ENCODE measurements at regions not wholly inside any gene's neighbourhood (a gene's known extent, or its start where the extent isn't known, plus 50 kb on each side); places are given as distances from the start of the nearest gene placed in this dataset.
"Not testable (repeated sequence)": the region's sequence is repeated elsewhere in the genome, so short reads cannot be mapped to it uniquely, and the experiment has no call there.

DNA sequence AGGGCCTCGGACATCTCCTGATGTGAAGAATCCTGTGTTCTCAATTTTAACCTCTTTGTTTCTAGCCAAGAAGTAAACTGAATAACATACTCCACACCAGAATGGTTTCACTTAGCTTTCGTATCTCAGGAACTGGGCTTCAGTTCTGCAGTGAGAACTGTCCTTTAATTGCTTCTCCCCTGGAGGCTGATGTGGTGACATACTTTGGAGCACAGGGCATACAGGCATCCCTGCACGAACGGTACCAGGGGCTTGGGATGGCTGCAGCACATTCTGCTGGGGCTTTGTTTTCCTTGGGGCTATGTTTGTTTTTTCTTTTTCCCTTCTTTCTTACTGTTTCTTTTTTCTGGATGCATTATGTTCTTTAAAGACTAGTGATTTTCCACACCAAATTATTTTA, 230.5 kb downstream of the TM9SF2 start:
- no peak for DNase-seq

DNA sequence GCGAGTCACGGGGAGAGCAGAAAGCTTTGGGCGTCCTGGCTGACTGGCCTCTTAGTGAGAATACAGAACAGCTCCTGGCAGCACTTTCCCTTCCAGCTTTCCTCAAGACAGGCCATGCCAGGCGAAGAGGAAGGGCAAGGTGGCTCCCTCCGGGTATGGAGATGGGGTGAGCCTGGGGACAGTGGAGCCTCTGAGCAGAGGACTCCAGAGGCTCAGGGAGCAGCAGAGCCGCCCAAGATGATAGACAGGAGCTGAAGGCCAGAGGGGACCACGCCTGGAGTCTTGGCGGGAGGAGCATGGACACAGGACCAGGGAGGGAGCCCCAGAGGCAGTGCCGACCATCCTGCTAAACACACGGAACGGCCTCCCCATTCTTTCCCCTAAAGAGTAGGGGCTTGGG, 229.1 kb downstream of the TM9SF2 start:
- DNase-seq: no peak

DNA sequence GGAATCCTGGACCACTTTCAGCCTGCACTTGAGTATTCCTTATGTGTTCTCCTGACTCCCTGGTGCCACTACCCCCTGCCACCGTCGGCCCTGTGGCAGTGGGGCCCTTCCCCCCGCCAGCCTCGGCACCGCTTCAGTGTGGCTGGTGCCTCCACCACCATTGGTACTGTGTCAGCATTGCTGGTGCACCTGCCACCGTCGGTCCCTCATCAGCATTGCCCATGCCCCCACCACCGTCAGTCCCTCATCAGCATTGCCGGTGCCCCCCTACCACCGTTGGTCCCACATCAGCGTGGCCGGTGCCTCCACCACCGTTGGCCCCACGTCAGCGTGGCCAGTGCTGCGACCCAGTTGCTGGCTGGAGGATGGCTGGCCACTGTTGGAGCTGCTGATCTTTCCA, 228.5 kb downstream of the TM9SF2 start:
- DNase-seq: no peak

DNA sequence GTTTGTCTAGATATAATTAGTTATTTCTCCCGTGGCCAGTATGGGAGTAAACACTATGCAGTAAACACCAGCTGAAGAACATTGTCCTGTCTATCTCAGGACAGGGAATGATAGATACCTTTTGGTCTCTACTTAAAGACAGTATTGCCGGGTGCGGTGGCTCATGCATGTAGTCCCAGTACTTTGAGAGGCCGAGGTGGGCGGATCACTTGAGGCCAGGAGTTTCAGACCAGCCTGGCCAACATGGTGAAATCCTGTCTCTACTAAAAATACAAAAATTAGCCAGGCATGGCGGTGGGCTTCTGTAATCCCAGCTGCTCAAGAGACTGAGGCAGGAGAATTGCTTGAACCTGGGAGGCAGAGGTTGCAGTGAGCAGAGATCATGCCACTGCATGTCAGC, 226.4 kb downstream of the TM9SF2 start:
- not testable (repeated sequence) for DNase-seq

DNA sequence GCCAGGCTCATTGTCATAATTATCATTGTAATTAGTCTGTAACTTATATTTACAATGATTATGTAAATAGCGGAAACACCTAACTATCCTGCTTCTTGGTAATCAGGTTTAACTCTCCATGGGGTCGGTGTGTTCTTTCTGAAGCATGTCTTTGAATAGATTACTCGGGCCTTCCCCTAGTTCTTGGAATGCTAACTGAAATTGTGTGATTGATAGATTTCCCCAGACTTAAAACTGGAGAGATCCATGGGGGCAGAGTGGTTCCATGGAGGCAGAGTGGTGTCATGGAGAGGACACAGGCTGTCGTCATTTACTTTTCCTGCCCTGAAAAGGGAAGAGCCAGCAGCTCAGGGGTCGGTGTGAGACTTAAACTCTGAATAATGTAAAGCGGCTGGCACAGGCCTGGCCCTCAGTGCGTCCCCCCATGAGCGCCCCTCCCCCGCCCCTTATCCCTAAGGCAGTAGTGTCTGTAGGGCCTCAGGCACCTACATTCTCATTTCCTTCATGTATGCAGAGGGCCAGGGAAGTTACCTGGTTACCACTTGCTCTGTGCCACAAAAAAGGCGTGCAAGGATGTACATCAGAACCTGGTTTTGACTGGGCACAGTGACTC, 225.1 kb downstream of the TM9SF2 start:
- DNase-seq: no peak

DNA sequence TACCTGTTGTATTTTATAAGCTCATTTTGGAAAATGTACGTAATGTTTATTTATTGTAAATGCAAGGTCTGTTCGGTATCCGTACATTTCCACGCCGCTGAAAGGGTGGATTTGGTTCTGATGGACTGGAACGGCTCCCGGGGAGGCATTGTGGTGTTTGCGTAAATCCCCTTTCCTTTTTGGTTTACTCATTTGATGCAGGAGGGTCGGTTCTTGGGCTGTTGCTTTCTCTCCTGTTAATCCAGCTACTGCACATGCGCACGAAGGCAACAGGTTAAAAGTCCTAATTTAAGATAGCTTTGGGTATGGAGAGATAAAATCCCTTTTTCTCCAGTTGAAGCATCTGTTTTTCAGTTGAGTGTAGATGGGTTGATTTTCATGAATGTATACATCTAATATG, 224.4 kb downstream of the TM9SF2 start:
- no peak for DNase-seq

DNA sequence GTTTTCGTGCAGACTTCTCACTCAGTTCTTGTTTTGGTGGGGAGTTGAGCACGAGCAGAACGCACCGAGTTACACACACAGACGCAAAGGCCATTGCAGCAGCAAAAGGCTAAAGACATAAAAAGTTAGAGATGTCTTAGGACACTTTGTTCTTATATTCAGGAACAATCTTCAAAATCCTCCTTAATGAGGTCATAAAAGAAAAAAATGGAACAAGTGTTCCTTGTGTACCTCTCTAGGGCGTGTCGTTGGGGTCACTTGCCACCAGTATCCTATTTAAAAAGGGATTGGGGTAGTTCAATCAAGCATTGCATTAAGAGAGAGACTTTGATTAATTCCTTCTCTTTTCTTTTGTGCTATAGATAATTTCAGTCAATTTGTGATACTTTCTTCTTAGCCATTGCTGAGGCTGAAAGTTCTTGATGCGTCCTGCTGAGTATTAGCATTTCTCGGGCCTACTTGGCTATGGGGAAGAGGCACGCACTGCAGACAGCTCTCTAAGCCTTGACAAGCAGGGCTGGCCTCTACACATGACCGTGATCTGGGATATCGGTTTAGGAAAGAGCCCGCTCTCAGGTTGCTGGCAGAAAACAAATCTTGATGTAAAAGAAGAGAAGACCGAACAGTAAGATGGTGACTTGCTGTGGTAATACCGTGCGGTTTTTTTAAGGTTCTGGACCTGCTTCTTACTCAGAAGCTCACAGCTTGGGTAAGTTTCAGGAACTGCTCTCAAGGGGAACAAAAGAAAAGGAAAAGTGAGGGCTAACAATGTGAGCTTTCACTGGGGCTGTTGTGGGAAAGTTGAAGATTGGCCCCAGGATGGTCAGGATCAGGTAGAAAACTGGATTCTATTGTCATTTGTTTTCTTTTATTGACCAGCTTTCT, 223.6 kb downstream of the TM9SF2 start:
- DNase-seq: no peak

DNA sequence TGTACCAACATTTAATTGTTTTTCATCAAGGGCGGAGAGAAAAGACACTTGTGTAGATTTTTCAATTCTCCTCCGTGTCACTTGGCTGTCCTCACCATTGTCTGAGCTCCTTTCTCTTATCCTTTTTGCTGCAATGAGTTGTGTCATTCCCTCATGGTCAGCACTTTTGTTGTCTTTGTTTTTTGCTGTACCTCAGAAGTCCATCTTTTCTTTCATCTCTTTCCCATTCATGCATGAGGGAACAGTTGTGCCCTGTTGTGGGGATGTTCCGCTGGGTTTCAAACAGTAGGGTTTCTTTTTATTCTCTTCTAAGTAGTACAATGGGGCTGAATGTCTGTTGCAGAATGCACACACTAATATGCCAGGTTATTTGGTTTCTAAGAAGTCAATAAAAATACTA, 222.6 kb downstream of the TM9SF2 start:
- DNase-seq: no peak

DNA sequence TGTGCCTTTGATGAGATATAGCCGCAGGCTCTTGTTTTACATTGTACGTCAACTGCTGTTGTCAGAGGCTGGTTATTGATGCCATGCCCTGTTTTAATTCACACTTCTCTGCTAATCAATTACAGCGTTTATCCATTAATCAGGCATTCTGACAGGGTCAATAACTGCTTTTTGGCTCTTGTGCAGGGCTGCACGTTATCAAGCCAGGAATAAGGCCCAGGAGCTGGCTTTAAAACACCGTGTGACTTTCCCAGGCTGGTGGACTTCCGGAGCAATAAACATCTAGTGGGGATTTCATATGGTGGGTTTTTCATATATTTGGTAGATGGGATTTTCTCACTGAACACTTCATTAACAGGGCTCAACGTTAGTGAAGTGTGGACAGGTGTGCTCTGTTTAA, 221.7 kb downstream of the TM9SF2 start:
- no peak for DNase-seq

DNA sequence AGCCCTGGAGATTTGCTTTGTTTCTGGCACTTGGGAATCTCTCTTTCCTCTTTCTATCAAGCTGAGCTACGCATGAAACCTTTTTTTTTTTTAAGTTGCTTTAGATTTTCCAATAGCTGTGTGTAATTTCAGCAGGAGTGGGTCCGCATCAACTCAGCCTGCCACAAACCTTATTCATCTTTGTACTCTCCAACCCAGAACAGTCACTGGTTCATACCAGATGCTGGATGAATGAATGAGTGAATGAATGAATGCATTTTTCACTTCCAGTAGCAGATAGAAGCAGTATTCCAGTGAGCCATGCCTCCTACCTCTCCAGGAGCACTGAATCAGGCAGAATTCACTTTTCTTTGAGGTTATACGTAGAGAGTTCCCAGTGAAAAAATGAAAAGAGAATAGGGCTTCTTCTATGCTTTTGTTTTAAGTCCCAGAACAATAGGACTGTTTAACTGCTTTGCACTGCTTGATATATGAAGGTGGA, 221.1 kb downstream of the TM9SF2 start:
- DNase-seq: no peak

DNA sequence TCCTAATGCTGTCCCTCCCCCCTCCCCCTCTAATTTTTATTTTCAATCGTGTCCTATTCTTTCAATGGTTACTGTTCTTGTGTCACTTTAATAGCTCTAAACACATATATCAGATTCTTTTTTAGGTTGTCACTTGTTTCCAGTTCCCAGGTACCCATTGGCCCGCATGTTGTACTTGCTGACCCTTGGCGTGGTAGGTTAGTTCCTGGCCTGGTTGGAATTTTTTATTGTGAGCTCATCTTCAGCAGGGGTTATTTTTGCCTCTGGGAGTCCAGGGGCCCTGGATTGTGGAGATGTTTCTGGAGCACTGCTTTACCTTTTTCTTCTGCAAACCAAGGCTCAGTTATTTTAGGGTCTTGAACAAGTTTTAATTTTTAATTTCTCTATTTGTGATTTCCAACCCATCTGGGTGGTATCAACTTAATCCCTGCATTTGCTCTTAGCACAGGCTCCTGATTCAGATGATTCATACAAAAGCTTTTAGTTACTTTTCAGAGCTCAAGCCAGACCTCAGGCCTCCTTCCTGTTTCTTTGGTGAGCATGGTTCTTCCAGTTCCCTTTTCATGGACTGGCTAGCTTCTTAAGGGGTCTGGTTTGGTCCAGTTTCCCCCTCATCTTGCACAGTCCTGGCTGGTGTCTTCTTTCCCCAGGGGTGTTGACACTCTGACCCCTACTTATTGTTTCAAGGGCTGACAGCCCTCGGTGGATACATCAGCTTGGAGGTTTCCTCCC, 220.5 kb downstream of the TM9SF2 start:
- no peak for DNase-seq

DNA sequence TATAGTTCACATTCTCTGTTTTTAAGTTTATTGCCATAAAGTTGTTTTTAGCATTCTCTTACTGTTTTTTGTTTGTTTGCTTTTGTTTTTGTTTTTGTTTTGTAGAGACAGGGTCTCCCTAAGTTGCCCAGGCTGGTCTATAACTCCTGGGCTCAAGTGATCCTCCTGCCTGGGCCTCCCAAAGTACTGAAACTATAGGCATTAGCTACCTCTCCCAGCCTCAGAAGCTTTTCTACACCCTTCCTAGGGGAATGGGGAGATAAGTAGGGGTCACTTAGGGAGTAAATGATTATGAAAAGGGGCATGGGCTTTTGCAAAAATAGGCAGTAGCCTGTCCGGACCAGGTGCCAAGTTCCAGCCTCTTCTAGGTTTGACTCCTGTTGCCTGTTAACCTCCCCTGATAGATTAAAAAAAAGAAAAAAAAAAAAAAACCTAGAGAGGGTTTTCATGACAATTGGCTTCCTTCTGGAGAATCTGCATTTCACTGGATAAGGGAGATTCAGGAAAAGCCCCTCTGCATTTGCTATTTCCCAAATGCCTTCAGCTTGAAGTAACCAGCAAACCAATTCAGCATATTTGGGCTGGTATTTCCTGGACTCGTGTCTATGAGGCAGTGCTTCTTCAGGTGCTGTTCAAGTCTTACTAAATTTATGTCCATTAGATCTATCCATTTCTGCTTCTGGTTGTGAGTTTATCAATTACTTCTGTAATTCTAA, 216.8 kb downstream of the TM9SF2 start:
- DNase-seq: no peak

DNA sequence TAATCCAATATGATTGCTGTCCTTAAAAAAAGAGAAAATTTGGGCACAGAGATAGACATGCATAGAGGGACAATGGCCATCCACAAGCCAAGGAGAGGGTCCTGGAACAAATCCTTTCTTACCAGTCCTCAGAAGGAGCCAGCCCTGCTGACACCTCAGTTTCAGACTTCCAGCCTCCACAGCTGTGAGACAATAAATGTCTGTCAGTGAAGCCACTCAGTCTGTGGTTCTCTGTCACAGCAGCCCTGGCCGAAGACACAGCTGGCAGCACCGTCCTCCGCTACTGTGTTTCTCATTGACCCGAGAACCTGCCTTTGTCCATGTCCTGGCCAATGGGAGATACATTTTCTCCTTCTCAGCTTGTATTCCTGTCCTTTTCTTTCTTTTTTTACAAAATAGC, 207.9 kb downstream of the TM9SF2 start:
- no peak for DNase-seq

DNA sequence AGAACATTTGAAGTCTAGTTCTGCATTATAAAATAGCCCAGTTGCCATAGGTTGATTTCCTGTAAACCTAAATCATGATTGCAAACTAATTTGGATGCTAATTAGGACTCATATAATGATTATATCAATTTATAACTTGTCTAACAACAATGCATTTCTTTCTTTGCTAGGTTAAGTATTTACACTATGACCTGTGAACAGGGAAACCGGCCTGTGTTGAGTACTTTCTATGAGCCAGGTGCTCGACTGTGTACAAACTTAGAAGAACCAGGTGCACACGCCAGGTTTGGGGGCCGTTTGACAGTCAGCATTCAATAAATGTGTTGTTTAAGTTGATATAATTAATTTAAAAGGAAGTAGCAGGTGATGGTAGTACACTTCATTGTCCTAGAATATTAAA, 203.1 kb downstream of the TM9SF2 start:
- DNase-seq: no peak

DNA sequence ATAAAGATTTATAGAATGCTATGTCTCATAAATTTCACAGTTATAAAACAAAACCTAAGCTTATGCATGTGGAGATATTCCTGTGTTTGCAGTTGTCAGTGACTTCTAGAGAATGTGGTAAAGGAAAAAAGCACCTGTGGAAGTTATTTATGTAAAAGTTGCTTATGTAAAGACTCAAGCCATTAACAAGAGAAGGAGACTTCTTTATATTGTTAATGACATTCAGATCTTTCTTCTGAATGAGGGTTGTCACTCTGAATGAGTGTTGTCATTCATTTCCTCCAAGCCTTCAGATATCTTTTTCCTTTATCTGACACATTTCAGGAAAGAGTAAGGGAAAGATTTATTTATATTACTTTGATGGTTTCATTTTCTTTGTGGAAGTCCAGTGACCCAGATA, 202.6 kb downstream of the TM9SF2 start:
- DNase-seq: no peak

DNA sequence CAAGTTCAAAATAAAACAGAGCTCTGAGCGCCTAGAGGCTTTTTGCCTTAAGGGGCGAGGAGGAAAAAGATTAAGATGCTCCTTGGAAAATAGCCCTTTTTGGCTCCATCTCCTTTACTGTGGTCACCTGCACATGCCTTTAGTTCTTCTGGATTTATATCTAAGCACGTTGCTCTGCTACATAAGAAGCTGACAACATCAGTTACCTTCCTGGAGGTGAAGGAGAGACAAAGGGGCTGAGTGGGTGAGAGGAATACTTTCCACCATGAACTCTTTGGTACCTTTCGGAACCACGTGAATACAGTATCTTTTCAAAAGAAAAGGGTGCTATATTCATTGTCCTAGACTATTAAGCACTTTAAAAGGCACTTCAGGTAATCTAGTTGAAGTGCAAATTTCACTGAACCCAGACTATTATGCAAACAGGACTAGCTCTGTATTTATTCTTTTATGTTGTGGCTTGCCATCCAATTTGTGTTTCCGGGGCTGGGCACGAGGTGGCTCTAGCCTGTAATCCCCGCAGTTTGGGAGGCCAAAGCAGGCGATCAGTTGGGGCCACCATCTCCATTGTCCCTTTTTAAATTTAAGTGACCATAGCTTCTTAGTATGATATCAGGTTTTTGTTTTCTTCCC, 201.5 kb downstream of the TM9SF2 start:
- DNase-seq: no peak

DNA sequence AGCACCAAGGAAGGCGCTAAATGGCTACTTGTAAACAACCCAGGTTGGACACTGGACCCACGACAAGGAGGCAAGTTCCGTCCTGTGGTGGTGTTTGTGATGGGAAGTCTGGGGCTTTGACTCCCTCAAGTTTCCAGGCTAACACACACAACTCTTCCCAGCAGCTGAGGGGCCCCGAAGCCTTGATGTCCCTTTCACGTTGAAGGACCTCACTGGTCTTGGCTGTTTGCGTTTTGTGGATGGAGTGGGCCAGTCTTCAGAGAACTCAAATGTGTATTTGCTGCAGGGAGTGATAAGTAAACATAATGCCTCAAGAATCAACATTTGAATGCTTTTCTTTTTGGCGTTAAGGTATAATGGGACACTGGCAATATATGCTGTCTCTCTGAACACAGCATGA, 199.2 kb downstream of the TM9SF2 start:
- no peak for DNase-seq

DNA sequence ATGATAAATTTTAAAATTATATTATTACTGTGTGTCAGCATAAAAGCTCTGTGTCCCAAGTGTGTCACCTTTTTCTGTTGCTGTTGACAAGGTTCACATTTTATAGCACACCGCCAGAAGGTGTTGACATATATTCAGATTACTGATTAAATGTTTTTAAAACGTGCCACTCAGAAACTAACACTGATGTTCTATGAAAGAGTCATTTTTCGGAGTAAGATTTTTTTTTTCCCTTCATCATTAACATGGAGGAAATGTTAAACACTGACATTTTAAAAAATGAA, 197.5 kb downstream of the TM9SF2 start:
- DNase-seq: no peak

DNA sequence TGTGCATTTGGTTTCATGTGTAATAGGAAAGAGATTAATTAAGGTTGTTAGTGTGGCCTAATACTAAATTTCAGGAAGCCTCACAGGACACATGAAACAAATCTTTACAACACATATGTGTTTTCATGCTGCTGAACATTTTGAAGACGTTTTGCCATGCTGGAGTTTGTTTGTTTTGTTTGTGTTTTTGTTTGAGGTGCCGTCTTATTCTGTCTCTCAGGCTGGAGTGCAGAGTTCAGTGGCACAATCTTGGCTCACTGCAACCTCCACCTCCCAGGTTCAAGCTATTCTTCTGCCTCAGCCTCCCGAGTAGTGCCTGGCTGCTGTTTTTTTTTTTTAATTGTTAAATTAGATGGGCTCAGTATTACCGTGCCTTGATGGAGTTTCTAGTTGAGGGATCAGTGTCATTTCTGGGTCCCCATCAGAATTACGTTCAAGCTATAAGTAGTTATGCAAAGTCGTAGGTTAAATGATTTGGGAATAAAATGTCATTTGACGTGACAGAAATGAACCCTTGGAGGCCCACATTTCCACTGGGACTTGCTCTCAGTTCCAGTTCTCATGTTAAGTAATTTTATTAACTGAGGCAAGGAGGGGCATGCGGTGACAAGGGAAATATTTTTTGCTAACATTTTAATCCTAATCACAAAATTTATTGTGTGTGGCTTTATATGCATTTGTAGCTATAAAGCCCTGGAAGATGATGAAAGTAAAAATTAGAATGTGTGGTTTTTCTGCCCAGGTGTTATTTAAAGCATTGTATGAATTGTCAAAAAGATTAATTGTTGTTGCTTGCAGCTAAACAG, 196.9 kb downstream of the TM9SF2 start:
- no peak for DNase-seq

DNA sequence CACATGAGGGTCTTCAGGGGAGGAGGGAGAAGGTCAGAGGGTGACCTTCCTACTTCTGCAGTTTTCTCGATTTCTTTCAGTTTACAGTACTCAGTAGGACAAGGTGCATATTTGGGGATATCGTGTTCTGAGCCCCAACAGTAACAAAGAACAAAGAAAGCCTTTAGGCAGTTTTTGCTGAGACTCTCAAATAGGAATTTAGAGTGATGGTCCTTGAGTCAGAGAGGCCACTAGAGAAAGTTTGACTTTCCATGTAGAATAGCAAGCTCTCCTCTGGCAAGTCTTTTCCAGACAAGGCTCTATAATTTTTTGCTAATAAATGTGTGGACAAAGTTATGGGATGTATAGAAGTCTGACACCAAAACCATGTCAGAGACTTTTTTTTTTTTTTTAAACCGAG, 194.6 kb downstream of the TM9SF2 start:
- no peak for DNase-seq

DNA sequence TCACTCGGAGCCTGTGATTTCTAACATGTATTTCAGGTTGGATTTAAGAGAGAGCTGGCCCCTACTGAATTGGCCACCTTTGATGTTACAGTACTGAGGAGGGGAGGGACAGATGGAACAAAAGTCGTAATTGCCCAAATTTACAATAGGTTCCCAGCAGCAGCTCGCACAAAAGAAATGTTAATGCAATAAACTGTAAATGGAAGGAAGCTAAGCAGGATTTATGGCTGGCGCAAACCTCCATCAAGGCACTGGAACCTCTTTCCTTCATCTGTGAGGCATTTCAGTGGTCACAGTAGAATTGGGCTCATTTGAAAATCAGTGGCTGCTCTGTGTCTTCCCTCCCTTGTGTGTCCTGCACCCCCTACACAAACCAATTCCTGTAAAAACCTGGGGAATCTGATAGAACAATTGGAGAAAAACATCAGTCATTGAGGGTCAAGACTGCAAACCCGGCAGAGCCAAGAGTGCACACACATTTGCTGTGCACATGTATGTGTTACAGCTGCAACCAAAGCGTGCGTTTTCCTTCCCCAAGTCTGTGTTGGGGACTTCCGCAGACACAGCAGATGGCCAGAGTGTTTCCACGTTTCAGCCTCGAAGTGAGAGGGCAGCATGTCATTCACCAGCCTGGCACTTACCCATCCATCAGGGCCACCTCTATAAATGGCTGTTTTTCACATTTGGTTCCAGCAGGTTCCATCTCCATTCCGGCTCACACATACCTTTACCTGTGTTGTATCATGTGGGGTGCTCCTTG, 192.8 kb downstream of the TM9SF2 start:
- DNase-seq: no peak

All from NCI-H2227 treated with DMSO at 0.1 percent for 48 hours (cell line).